ENCODE measurements at regions not wholly inside any gene's neighbourhood (a gene's known extent, or its start where the extent isn't known, plus 50 kb on each side); places are given as distances from the start of the nearest gene placed in this dataset.

DNA sequence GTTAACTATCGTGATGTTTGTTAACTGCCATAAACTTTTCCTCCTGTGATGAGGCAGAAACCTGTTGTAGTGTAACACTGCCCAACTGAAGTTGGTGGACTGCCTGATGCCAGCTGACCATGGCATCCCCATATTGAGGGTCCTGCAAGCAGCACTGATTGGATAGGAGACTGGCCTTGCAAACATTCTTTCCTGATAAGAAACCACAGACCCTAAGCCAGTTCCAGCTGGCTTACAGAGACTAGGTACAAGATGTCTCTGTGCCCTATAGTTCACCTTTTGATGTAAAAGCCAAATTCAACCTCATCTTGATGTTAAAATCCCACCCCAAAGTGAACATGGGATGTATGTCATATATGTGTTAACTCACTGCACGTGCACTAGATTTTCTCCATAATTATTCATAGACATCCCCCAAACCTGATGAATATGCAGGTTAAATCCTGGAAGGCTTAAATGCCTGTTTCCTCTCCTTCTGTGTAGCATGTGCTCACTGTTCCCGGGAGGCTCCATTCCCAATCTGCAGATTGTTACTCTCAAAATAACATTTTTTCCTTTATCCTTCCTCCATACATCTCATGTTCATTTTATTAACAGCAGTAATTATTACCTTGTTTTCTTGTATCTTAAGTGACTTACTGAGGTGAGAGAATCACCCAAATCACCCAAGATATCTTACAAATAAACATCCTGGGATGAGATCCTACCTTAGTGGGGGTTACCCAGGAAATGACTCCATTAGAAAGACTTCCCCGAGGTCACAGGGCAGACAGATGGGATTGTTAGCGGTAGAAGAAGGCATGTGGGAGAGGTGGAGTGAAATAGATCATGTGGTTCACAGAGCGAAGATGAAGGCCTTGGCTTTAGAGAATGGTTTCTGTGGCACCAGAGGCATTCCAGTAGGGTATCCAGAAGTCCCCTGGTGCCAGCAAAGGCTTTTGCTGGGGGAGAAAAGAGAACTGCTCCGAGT lies 566.7 kb downstream of the CCDC171 start:
- 75 to 89% methylated on average over 7 of the region's 7 CpGs for WGBS, 2 donors
- TF ChIP-seq, protein P1, sequence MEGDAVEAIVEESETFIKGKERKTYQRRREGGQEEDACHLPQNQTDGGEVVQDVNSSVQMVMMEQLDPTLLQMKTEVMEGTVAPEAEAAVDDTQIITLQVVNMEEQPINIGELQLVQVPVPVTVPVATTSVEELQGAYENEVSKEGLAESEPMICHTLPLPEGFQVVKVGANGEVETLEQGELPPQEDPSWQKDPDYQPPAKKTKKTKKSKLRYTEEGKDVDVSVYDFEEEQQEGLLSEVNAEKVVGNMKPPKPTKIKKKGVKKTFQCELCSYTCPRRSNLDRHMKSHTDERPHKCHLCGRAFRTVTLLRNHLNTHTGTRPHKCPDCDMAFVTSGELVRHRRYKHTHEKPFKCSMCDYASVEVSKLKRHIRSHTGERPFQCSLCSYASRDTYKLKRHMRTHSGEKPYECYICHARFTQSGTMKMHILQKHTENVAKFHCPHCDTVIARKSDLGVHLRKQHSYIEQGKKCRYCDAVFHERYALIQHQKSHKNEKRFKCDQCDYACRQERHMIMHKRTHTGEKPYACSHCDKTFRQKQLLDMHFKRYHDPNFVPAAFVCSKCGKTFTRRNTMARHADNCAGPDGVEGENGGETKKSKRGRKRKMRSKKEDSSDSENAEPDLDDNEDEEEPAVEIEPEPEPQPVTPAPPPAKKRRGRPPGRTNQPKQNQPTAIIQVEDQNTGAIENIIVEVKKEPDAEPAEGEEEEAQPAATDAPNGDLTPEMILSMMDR (IDR thresholded peaks at IDR 0.05) = no peak
- H3K4me1 ChIP-seq = no peaks in the 10 kb centered on the region
- H3K4me3 ChIP-seq = no peak overlapping the region
- no peaks in the 10 kb centered on the region for H3K36me3 ChIP-seq
- no peak for DNase-seq
- H3K9me3 ChIP-seq = no peaks in the 10 kb centered on the region
- H3K27ac ChIP-seq = no peak overlapping the region
- intact Hi-C loops (cut with DNase I) = no loop called here
- no peaks in the 10 kb centered on the region for H3K27me3 ChIP-seq

DNA sequence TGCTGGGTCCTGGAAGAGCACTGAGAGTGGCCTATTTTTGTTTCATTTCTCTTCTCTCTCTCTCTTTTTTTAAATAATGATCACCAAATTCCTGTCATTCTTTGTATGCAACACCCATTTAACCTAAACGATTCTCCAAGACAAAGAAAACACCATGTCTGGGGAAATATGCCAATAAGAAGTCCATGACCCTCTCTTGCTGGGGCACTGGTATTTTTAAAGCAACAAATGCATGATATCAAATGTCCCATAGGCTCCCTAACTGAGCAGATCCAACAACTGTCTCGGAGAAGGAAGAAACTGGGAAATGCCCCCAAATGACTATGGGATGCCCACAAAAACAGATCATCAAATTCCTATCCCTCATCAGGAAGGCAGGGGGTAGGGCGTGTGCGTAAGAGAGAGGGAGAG lies 567.4 kb downstream of the CCDC171 start:
- intact Hi-C loops (cut with DNase I) = no loop called here
- no peaks in the 10 kb centered on the region for H3K27me3 ChIP-seq
- H3K9me3 ChIP-seq = no peaks in the 10 kb centered on the region
- no peak for DNase-seq
- no peaks in the 10 kb centered on the region for H3K4me1 ChIP-seq
- H3K36me3 ChIP-seq = no peaks in the 10 kb centered on the region
- H3K27ac ChIP-seq = no peak overlapping the region
- no peak for TF ChIP-seq POLR2A (IDR thresholded peaks at IDR 0.05)
- TF ChIP-seq, protein P1 (IDR thresholded peaks at IDR 0.05) = no peak
- no peak overlapping the region for H3K4me3 ChIP-seq
- whole genome bisulfite sequencing, 2 donors = 62 to 68% methylated on average over 4 of the region's 4 CpGs

DNA sequence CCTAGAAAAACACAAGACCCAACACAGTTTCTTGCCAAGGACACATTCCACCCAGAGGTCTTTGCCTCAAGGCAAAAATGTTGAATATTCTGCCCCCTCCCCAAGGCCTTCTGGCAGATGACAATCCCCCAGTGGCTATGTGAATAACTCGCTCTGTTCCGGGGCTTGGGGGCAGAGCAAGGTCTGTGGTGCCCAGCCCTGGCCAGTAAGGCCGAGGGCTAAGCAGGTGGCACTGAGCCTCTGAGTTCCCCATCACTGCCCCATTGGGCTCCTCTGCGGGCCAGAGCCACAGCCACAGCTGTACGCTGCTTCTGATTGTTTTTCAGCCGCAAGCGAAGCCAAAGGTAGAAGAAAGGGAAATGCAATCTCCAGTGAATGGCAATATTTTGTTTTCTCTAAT lies 567.9 kb downstream of the CCDC171 start:
- H3K27ac ChIP-seq = no peak overlapping the region
- no peaks in the 10 kb centered on the region for H3K4me1 ChIP-seq
- H3K27me3 ChIP-seq = no peaks in the 10 kb centered on the region
- 91 to 98% methylated on average over 5 of the region's 7 CpGs for WGBS, 2 donors
- no peaks in the 10 kb centered on the region for H3K9me3 ChIP-seq
- TF ChIP-seq, protein P1 (IDR thresholded peaks at IDR 0.05) = no peak
- no peak for TF ChIP-seq POLR2A (IDR thresholded peaks at IDR 0.05)
- no peak for DNase-seq
- intact Hi-C loops (cut with DNase I) = no loop called here
- no peaks in the 10 kb centered on the region for H3K36me3 ChIP-seq
- no peak overlapping the region for H3K4me3 ChIP-seq

DNA sequence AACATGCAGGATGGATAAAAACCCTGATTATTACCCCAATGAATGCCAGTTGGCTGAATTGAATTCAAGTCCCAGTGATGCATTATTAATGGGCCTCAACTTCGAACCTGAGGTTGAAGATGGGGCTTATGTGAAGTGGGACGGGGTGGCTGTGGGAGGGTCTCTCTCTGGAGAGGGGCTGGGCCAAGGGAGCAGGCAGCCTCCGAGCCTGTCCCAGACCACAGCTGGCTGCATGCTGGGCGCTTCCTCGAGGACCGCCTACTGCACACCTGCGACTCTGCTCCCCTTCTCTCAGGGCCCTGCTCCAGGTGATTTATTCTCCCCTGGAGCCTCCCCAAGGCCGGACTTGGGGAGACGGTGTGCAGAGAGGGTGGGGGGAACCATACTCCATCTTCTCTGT lies 568.3 kb downstream of the CCDC171 start:
- H3K36me3 ChIP-seq = no peaks in the 10 kb centered on the region
- TF ChIP-seq, protein P1 (IDR thresholded peaks at IDR 0.05) = no peak
- no peak for TF ChIP-seq POLR2A (IDR thresholded peaks at IDR 0.05)
- intact Hi-C loops (cut with DNase I) = no loop called here
- H3K27me3 ChIP-seq = no peaks in the 10 kb centered on the region
- no peaks in the 10 kb centered on the region for H3K9me3 ChIP-seq
- no peak for DNase-seq
- WGBS, 2 donors = 76 to 78% methylated on average over 6 to 9 of the region's 9 CpGs
- H3K4me1 ChIP-seq = no peaks in the 10 kb centered on the region
- no peak overlapping the region for H3K27ac ChIP-seq
- H3K4me3 ChIP-seq = no peak overlapping the region

DNA sequence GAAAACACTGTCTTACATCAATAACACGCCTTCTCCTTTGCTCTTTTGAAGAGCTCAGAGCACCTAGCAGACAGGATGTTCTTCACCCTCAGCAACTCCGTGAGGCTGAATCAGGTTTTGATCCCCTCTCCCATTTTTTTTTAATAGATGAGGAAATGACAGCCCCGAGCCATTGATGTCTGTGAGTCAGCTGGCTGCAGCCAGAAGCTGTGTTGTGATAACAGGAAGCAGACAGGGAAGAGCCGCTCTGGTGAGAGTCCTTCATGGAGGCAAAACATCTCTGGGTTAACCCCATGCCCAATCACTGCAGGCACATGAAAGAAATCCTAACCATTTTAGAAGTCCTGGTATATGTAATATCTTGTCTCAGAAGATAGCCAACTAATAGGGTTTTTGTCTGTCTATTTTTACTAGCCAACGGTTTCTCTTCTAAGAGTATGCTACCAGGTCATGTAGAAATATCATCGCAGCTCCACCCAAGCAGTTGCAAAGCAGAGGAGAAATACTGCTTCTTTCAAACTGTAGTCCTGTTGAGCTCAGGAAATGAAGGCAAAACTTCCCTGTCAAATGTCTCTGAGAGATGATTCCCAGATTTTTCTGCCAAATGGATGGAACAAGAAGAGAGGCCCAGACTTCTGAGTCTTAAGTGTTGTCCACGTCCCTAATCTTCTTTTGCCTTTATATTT lies 568.9 kb downstream of the CCDC171 start:
- Histone ChIP-seq H3K27ac (no peak overlapping the region), H3K4me3 (no peak overlapping the region), H3K9me3 (no peaks in the 10 kb centered on the region), H3K36me3 (no peaks in the 10 kb centered on the region), H3K27me3 (no peaks in the 10 kb centered on the region), H3K4me1 (no peaks in the 10 kb centered on the region)
- no peak for TF ChIP-seq POLR2A (IDR thresholded peaks at IDR 0.05)
- TF ChIP-seq, protein P1 (IDR thresholded peaks at IDR 0.05) = no peak
- no peak for DNase-seq
- intact Hi-C loops (cut with DNase I) = no loop called here
- WGBS, 2 donors = 67 to 68% methylated on average over 6 to 7 of the region's 7 CpGs

Data from esophagus squamous epithelium (tissue), 5 donors.